K562 (cell line): ENCODE measurements at regions not wholly inside any gene's neighbourhood (a gene's known extent, or its start where the extent isn't known, plus 50 kb on each side); places are given as distances from the start of the nearest gene placed in this dataset.

Source experiments
- ATAC-seq: fragments of 200-7000 bp; cut with Tn5 transposase; 3 replicates; pipeline ENCODE4 v1.9.1; 2020; ENCODE audit warnings: moderate library complexity
- BruUV-seq: library from RNA; stranded (reverse); fragments of 400-500 nt; replicated peaks from 2 replicates; lab custom pipeline; 2021; lab: Mats Ljungman, UMichigan
- CTCF ChIA-PET: fragments of 300-600 bp; formaldehyde crosslinking; extraction: SDS; loops from one replicate; lab custom pipeline; 2021; ENCODE audit warnings: low intra/inter-chr PET ratio; lab: Yijun Ruan, JAX
- POLR2A ChIA-PET: fragments of 300-600, 350-650 bp; sonication (Branson Sonifier 250); formaldehyde crosslinking; extraction: SDS; loops from one replicate; lab custom pipeline; 2021; ENCODE audit warnings: antibody characterized with exemption, inconsistent platforms; lab: Yijun Ruan, JAX
- DNase-seq, 4 experiments: peaks; one replicate each; pipeline versions ENCODE4 v3.0.0 to v3.0.0-alpha.2; 2011 to 2018; ENCODE audit warnings: low spot score in 3 of 4, mixed read lengths in 3 of 4; ENCODE audit errors: extremely low read depth in 1 of 4
- FAIRE-seq: peaks from 2 replicates; lab custom pipeline; 2011; peaks lifted over from hg19 to GRCh38; lab: Jason Lieb, UNC
- H2AFZ ChIP-seq: 2 replicates; pipeline ENCODE4 v1.6.0; 2011; ENCODE audit warnings: low read depth, low read length, control low read depth, inconsistent platforms
- H3K27ac ChIP-seq: fragments of 200-600 bp; 3 replicates; pipeline ENCODE4 v1.8.0; 2011; ENCODE audit warnings: low read depth, mild to moderate bottlenecking, control low read depth, inconsistent platforms, low read length, moderate library complexity, mixed read lengths; ENCODE audit errors: extremely low read depth
- H3K27me3 ChIP-seq, 2 experiments: fragments of 300-600 bp in 1 of 2; 2 replicates in 1 of 2; 3 replicates in 1 of 2; pipeline versions ENCODE4 v1.6.0 to v1.8.0; 2011; ENCODE audit warnings: inconsistent platforms in 2 of 2, low read length in 2 of 2, mild to moderate bottlenecking in 1 of 2, mixed read lengths in 1 of 2, moderate library complexity in 1 of 2; ENCODE audit not compliant: control insufficient read depth in 2 of 2, insufficient read depth in 2 of 2
- H3K36me3 ChIP-seq: fragments of 300-600 bp; 3 replicates; pipeline ENCODE4 v1.8.0; 2011; ENCODE audit warnings: mild to moderate bottlenecking, low read length, inconsistent platforms; ENCODE audit not compliant: control insufficient read depth, insufficient read depth
- H3K4me1 ChIP-seq, 2 experiments: fragments of 200-600 bp in 1 of 2; replicated peaks in 1 of 2; 2 replicates in 1 of 2; 3 replicates in 1 of 2; pipeline versions ENCODE4 v1.5.1 to v1.8.0; 2011; ENCODE audit warnings: inconsistent platforms in 2 of 2, low read length in 2 of 2, mild to moderate bottlenecking in 1 of 2, mixed read lengths in 1 of 2, moderate library complexity in 1 of 2; ENCODE audit not compliant: control insufficient read depth in 2 of 2, insufficient read depth in 2 of 2
- H3K4me2 ChIP-seq: 2 replicates; pipeline ENCODE4 v1.6.1; 2011; ENCODE audit warnings: low read length, control low read depth, inconsistent platforms, mixed read lengths; ENCODE audit not compliant: insufficient read depth
- H3K4me3 ChIP-seq: fragments of 200-600 bp; sonication (generic), shearing (Covaris generic); 2 replicates; pipeline ENCODE4 v1.5.1; 2016; ENCODE audit warnings: control low read depth, inconsistent platforms
- H3K79me2 ChIP-seq: fragments of 200-600 bp; 3 replicates; pipeline ENCODE4 v1.8.0; 2011; ENCODE audit warnings: low read length, inconsistent platforms; ENCODE audit not compliant: control insufficient read depth, insufficient read depth
- H3K9ac ChIP-seq, 2 experiments: 2 replicates each; pipeline versions ENCODE4 v1.6.0 to v1.6.1; 2011; ENCODE audit warnings: low read depth in 2 of 2, low read length in 2 of 2, control low read depth in 1 of 2, inconsistent platforms in 1 of 2, mild to moderate bottlenecking in 1 of 2, mixed read lengths in 1 of 2; ENCODE audit not compliant: insufficient read depth in 1 of 2
- H3K9me1 ChIP-seq: one replicate; pipeline ENCODE4 v1.6.0; 2011; ENCODE audit warnings: inconsistent platforms, mild to moderate bottlenecking, low read length, moderate library complexity; ENCODE audit not compliant: control insufficient read depth, insufficient read depth
- H3K9me3 ChIP-seq: replicated peaks from 2 replicates; pipeline ENCODE4 v1.5.1; 2011; ENCODE audit warnings: low read depth, low read length, inconsistent platforms; ENCODE audit not compliant: control insufficient read depth, insufficient read depth
- H4K20me1 ChIP-seq: replicated peaks from 2 replicates; pipeline ENCODE4 v1.6.1; 2011; ENCODE audit warnings: low read length, inconsistent platforms, mixed read lengths; ENCODE audit not compliant: control insufficient read depth, insufficient read depth
- ATF1 ChIP-seq, 2 experiments: fragments of 450-650 bp in 1 of 2; IDR thresholded peaks; 2 replicates each; pipeline ENCODE4 v1.6.1; 2016; ENCODE audit warnings: missing compliant biosample characterization in 1 of 2, missing genetic modification characterization in 1 of 2
- FOXP1 ChIP-seq: sonication (generic); formaldehyde crosslinking; IDR thresholded peaks from 2 replicates; pipeline ENCODE4 v1.8.0; 2022; ENCODE audit warnings: mild to moderate bottlenecking, missing genetic modification reagents
- KLF16 ChIP-seq: IDR thresholded peaks from 2 replicates; pipeline ENCODE4 v1.6.1; 2016; ENCODE audit warnings: antibody characterized with exemption
- LARP7 ChIP-seq: fragments of 450-650 bp; IDR thresholded peaks from 2 replicates; pipeline ENCODE4 v1.6.1; 2016
- MYBL2 ChIP-seq, 2 experiments: fragments of 450-650 bp in 1 of 2; sonication (generic) in 1 of 2; formaldehyde crosslinking in 1 of 2; IDR thresholded peaks; 2 replicates each; pipeline versions ENCODE4 v1.6.1 to v1.8.1; 2017 to 2022; ENCODE audit warnings: borderline replicate concordance in 1 of 2, inconsistent platforms in 1 of 2, low read depth in 1 of 2, mild to moderate bottlenecking in 1 of 2, missing genetic modification reagents in 1 of 2, moderate library complexity in 1 of 2
- NFIC ChIP-seq: fragments of 450-650 bp; IDR thresholded peaks from 2 replicates; pipeline ENCODE4 v1.6.1; 2017; ENCODE audit warnings: mild to moderate bottlenecking, inconsistent platforms
- WGBS: fragments of 100-300 bp; shearing (Covaris generic); methylation state at CpG from one replicate; pipeline ENCODE4 v1.1.6; 2016; ENCODE audit warnings: low coverage, mixed read lengths; ENCODE audit not compliant: insufficient coverage; ENCODE audit errors: missing lambda C conversion rate; 5-methylcytosine and 5-hydroxymethylcytosine counted together
- in situ Hi-C: fragments of 300-500 bp; cut with MboI; formaldehyde crosslinking; loops from 4 replicates; pipeline ENCODE4 v1.15.0; 2018; ENCODE audit warnings: inconsistent platforms, mixed read lengths
- intact Hi-C: fragments of 100-400 bp; cut with micrococcal nuclease; formaldehyde crosslinking; loops from 2 replicates; pipeline ENCODE4 v1.14.2; 2022
- TF ChIP-seq, protein P1 (sequence below), 2 experiments: fragments of 450-650 bp; IDR thresholded peaks; 2 replicates each; pipeline ENCODE4 v1.6.1; 2016; ENCODE audit warnings: mild to moderate bottlenecking in 2 of 2, borderline replicate concordance in 1 of 2, low read depth in 1 of 2, moderate library complexity in 1 of 2
- TF ChIP-seq, protein P2 (sequence below): fragments of 250-450 bp; sonication (Bioruptor Pico); IDR thresholded peaks from 2 replicates; pipeline ENCODE4 v1.6.1; 2021; ENCODE audit warnings: mild to moderate bottlenecking

DNA sequence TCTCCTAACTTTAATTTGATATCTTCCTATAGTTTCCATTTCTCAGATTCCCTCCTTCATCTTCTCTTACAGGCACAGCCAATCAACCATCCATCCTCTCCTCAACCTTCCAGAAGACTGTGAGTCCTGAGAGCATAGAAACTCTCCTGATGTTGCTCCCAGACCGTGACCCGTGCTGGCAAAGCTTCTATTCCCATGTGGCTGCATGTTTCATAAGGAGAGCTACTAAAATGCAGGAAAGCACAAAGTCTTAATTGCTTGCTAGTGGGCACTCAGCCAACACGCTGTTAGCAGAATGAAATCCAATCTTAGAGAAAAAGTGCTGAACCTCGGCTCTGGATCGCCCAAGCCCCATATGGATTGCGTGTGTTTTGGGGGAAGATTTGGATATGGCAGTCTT is 1244.7 kb upstream of the ZEB2 start:
- Histone ChIP-seq H3K27me3 (no peaks in the 10 kb centered on the region), H4K20me1 (no peaks in the 10 kb centered on the region), H3K4me2 (no peak overlapping the region), H3K79me2 (no peaks in the 10 kb centered on the region), H3K36me3 (no peaks in the 10 kb centered on the region), H3K9ac (no peak overlapping the region), H3K4me1 (peaks cover 0 to 5% of the 10 kb centered on the region in 2 experiments; a peak in 2 of 5 replicates), H2AFZ (peak overlapping the region; percentile 50), H3K9me1 (no peaks in the 10 kb centered on the region), H3K4me3 (no peak overlapping the region), H3K9me3 (no peaks in the 10 kb centered on the region), H3K27ac (no peak overlapping the region)
- no peak for ATAC-seq
- BruUV-seq, result no TSS peak
- 47% methylated on average over 6 of the region's 6 CpGs for WGBS
- no peak for FAIRE-seq
- no peak for TF ChIP-seq KLF16
- no peak for TF ChIP-seq MYBL2 (IDR thresholded peaks at IDR 0.05; ENCODE audit: low read depth)
- TF ChIP-seq MYBL2 (CRISPR knock-in tag; IDR thresholded peaks at IDR 0.05; ENCODE audit: borderline replicate concordance), result no peak
- TF ChIP-seq NFIC, result peak; percentile 55
- no peak for TF ChIP-seq LARP7
- TF ChIP-seq, protein P1, sequence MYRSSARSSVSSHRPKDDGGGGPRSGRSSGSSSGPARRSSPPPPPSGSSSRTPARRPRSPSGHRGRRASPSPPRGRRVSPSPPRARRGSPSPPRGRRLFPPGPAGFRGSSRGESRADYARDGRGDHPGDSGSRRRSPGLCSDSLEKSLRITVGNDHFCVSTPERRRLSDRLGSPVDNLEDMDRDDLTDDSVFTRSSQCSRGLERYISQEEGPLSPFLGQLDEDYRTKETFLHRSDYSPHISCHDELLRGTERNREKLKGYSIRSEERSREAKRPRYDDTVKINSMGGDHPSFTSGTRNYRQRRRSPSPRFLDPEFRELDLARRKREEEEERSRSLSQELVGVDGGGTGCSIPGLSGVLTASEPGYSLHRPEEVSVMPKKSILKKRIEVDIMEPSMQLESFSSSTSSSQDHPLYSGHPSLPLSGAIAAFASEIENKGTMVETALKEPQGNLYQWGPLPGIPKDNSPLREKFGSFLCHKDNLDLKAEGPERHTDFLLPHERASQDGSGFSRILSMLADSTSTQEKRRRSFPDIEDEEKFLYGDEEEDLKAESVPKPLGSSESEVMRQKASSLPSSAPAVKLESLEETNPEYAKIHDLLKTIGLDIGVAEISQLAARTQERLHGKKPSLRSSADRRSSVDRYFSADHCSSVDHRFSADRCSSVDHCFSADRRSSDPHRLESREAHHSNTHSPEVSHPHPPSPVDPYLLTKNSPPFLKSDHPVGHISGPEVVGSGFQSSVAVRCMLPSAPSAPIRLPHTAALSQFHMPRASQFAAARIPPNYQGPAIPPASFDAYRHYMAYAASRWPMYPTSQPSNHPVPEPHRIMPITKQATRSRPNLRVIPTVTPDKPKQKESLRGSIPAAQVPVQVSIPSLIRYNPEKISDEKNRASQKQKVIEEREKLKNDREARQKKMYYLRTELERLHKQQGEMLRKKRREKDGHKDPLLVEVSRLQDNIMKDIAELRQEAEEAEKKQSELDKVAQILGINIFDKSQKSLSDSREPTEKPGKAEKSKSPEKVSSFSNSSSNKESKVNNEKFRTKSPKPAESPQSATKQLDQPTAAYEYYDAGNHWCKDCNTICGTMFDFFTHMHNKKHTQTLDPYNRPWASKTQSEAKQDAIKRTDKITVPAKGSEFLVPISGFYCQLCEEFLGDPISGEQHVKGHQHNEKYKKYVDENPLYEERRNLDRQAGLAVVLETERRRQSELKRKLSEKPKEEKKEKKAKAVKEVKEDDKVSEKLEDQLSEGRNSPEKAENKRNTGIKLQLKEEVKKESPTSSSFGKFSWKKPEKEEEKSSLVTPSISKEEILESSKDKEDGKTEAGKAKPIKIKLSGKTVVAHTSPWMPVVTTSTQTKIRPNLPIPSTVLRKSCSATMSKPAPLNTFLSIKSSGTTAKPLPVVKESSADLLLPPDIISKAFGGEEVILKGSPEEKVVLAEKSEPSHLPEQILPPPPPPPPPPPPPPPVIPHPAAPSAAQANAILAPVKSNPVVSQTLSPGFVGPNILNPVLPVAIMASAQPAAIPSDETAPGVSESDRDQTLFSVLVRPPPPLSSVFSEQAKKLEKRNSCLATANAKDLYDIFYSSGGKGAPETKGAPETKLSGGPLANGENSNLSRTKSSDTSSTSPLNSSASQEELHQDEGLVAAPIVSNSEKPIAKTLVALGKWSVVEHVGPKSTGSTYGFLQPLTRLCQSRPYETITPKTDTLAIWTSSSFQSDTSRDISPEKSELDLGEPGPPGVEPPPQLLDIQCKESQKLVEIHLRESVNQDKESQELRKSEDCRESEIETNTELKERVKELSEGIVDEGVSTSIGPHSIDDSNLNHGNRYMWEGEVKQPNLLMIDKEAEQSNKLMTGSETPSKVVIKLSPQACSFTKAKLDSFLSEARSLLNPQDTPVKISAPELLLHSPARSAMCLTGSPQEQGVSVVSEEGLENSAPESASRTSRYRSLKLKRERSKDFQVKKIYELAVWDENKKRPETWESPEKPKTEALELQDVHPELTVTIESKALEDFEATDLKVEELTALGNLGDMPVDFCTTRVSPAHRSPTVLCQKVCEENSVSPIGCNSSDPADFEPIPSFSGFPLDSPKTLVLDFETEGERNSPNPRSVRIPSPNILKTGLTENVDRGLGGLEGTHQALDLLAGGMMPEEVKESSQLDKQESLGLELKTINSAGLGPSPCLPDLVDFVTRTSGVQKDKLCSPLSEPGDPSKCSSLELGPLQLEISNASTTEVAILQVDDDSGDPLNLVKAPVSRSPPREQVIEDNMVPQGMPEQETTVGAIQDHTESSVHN (IDR thresholded peaks at IDR 0.05; ENCODE audit: borderline replicate concordance in 1 of 2, low read depth in 1 of 2), result no peak
- TF ChIP-seq, protein P2, sequence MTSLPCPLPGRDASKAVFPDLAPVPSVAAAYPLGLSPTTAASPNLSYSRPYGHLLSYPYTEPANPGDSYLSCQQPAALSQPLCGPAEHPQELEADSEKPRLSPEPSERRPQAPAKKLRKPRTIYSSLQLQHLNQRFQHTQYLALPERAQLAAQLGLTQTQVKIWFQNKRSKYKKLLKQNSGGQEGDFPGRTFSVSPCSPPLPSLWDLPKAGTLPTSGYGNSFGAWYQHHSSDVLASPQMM (CRISPR knock-in tag), result no peak
- no peak for TF ChIP-seq FOXP1
- TF ChIP-seq ATF1 (CRISPR knock-in tag; IDR thresholded peaks at IDR 0.05), result no peak
- TF ChIP-seq ATF1 (tag; IDR thresholded peaks at IDR 0.05), result no peak
- no peak for DNase-seq
- in situ Hi-C loops, result no loop called here
- ChIA-PET CTCF (no interaction called here), POLR2A (no interaction called here)
- intact Hi-C loops, result no loop called here
